PC-3 (cell line): ENCODE measurements at regions not wholly inside any gene's neighbourhood (a gene's known extent, or its start where the extent isn't known, plus 50 kb on each side); places are given as distances from the start of the nearest gene placed in this dataset.

Experiments
- EZH2 ChIP-seq: fragments of 300-600 bp; sonication (generic); IDR thresholded peaks from one replicate; pipeline ENCODE4 v1.6.1; 2017; ENCODE audit warnings: antibody characterized with exemption, mild to moderate bottlenecking, low read length; ENCODE audit not compliant: unreplicated experiment
- EZH2phosphoT487 ChIP-seq: fragments of 300-600 bp; sonication (generic); IDR thresholded peaks from 2 replicates; pipeline ENCODE4 v1.6.1; 2018; ENCODE audit warnings: mild to moderate bottlenecking, antibody characterized with exemption, low read length, borderline replicate concordance
- TF ChIP-seq, protein P1 (sequence below): fragments of 300-600 bp; sonication (generic); conservative IDR thresholded peaks from 2 replicates; pipeline ENCODE4 v1.5.1; 2017; ENCODE audit warnings: antibody characterized with exemption, low read depth, mild to moderate bottlenecking, low read length

GRCh38 chr4:130814896-130815295, 1718.9 kb downstream of the C4orf33 start:
- TF ChIP-seq, protein P1, sequence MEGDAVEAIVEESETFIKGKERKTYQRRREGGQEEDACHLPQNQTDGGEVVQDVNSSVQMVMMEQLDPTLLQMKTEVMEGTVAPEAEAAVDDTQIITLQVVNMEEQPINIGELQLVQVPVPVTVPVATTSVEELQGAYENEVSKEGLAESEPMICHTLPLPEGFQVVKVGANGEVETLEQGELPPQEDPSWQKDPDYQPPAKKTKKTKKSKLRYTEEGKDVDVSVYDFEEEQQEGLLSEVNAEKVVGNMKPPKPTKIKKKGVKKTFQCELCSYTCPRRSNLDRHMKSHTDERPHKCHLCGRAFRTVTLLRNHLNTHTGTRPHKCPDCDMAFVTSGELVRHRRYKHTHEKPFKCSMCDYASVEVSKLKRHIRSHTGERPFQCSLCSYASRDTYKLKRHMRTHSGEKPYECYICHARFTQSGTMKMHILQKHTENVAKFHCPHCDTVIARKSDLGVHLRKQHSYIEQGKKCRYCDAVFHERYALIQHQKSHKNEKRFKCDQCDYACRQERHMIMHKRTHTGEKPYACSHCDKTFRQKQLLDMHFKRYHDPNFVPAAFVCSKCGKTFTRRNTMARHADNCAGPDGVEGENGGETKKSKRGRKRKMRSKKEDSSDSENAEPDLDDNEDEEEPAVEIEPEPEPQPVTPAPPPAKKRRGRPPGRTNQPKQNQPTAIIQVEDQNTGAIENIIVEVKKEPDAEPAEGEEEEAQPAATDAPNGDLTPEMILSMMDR, result no peak
- TF ChIP-seq EZH2, result no peak
- no peak for TF ChIP-seq EZH2phosphoT487
